Smooth muscle cell (in vitro differentiated cells): ENCODE measurements at regions not wholly inside any gene's neighbourhood (a gene's known extent, or its start where the extent isn't known, plus 50 kb on each side); places are given as distances from the start of the nearest gene placed in this dataset.

Source experiments
- DNase-seq: peaks from one replicate; lab custom pipeline; 2025; ENCODE audit not compliant: unreplicated experiment; lab: John Stamatoyannopoulos, UW
- H2AFZ ChIP-seq: fragments of 200-600 bp; sonication (generic); 2 replicates; pipeline ENCODE4 v1.6.0; 2016; ENCODE audit warnings: antibody characterized with exemption, low read depth, mild to moderate bottlenecking
- H3F3A ChIP-seq: fragments of 200-600 bp; sonication (generic); 2 replicates; pipeline ENCODE4 v1.6.0; 2017; ENCODE audit warnings: antibody characterized with exemption, low read depth
- H3K27ac ChIP-seq: fragments of 200-600 bp; sonication (generic); 2 replicates; pipeline ENCODE4 v1.5.1; 2016; ENCODE audit warnings: low read depth, mild to moderate bottlenecking
- H3K27me3 ChIP-seq: fragments of 200-600 bp; sonication (generic); 2 replicates; pipeline ENCODE4 v1.6.1; 2016; ENCODE audit warnings: low read depth, mild to moderate bottlenecking
- H3K36me3 ChIP-seq: fragments of 200-600 bp; sonication (generic); 2 replicates; pipeline ENCODE4 v1.5.1; 2016; ENCODE audit warnings: low read depth
- H3K4me1 ChIP-seq: fragments of 200-600 bp; sonication (generic); 2 replicates; pipeline ENCODE4 v1.5.1; 2016; ENCODE audit warnings: low read depth
- H3K4me2 ChIP-seq: fragments of 200-600 bp; sonication (generic); 2 replicates; pipeline ENCODE4 v1.6.0; 2016; ENCODE audit warnings: mild to moderate bottlenecking
- H3K4me3 ChIP-seq: fragments of 200-600 bp; sonication (generic); 2 replicates; pipeline ENCODE4 v1.5.1; 2016; ENCODE audit warnings: mild to moderate bottlenecking
- H3K79me2 ChIP-seq: fragments of 200-600 bp; sonication (generic); 2 replicates; pipeline ENCODE4 v1.6.0; 2016; ENCODE audit warnings: low read depth, mild to moderate bottlenecking
- H3K9ac ChIP-seq: fragments of 200-600 bp; sonication (generic); 2 replicates; pipeline ENCODE4 v1.6.0; 2016; ENCODE audit warnings: low read depth
- H3K9me3 ChIP-seq: fragments of 200-600 bp; sonication (generic); replicated peaks from 2 replicates; pipeline ENCODE4 v1.5.1; 2016; ENCODE audit warnings: low read depth
- H4K20me1 ChIP-seq: fragments of 200-600 bp; sonication (generic); 2 replicates; pipeline ENCODE4 v1.6.0; 2016; ENCODE audit warnings: low read depth
- WGBS: methylation state at CpG from one replicate; pipeline ENCODE4 v1.1.7; 2016; ENCODE audit warnings: low lambda C conversion rate; 5-methylcytosine and 5-hydroxymethylcytosine counted together
- TF ChIP-seq, protein P1 (sequence below): fragments of 200-600 bp; sonication (generic); IDR thresholded peaks from 2 replicates; pipeline ENCODE4 v1.5.1; 2017; ENCODE audit warnings: borderline replicate concordance, mild to moderate bottlenecking, antibody characterized with exemption; ENCODE audit not compliant: insufficient read depth, poor library complexity, severe bottlenecking

DNA sequence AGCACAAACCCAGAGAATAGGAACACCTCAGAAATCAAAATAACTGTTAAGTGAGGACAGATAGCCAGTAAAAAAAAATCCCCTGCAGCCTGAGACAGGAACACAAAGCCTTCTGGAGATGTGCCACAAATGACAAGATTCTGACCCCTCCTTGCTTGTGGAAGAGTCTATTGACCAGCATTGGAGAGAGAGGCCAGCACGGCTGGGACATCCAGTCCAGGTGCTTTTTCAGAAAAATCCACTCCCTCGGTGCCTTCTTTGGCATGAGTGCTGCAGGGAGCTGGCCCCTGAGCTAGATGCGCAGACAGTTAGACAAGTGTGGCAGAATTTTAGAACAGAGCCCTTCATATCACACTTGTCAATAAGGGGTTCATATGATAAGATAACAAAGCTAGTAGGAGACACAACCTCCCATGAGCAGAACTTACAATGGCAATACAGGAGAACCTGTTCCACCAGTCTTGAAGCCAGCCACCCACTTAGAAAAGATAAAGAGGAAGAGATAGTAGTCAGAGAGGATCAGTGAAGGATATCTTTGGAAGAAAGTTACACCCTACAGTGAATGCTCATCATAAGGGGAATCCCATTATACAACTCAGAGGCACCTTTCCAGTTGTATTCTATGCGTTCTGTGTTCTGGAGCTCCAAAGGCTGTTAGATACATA lies 298.4 kb downstream of the TLE1 start:
- TF ChIP-seq, protein P1, sequence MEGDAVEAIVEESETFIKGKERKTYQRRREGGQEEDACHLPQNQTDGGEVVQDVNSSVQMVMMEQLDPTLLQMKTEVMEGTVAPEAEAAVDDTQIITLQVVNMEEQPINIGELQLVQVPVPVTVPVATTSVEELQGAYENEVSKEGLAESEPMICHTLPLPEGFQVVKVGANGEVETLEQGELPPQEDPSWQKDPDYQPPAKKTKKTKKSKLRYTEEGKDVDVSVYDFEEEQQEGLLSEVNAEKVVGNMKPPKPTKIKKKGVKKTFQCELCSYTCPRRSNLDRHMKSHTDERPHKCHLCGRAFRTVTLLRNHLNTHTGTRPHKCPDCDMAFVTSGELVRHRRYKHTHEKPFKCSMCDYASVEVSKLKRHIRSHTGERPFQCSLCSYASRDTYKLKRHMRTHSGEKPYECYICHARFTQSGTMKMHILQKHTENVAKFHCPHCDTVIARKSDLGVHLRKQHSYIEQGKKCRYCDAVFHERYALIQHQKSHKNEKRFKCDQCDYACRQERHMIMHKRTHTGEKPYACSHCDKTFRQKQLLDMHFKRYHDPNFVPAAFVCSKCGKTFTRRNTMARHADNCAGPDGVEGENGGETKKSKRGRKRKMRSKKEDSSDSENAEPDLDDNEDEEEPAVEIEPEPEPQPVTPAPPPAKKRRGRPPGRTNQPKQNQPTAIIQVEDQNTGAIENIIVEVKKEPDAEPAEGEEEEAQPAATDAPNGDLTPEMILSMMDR, result no peak
- Histone ChIP-seq H2AFZ (no peak overlapping the region), H3K36me3 (no peaks in the 10 kb centered on the region), H3K9me3 (no peaks in the 10 kb centered on the region), H3F3A (no peaks in the 10 kb centered on the region), H3K4me1 (peaks cover 2% of the 10 kb centered on the region), H3K27me3 (no peaks in the 10 kb centered on the region), H4K20me1 (no peaks in the 10 kb centered on the region), H3K4me2 (no peak overlapping the region), H3K9ac (no peak overlapping the region), H3K79me2 (no peaks in the 10 kb centered on the region), H3K4me3 (no peak overlapping the region), H3K27ac (peak overlapping the region; percentile 95)
- no peak for DNase-seq
- 79% methylated on average over 4 of the region's 4 CpGs for WGBS

DNA sequence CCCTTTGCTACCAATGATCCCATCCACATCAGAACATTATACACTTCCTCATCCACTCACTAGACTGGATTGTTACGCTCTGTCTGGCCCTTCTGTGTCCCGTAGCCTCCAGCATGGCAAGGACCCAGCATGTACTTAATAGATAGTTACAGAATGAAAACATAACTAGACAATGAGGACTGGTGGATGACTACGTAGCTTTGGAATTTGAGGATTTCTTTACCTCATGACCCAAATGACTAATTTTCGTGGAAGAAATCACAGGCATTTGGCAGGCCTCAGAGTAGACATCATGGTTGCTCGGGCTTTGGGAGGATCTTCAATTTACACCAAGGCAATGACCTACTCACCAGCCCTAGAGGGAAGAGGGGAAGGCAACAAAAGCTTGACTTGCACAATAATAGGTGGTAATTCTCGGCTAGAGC lies 299.8 kb downstream of the TLE1 start:
- H3K4me2 ChIP-seq, result peak overlapping the region; percentile 72

DNA sequence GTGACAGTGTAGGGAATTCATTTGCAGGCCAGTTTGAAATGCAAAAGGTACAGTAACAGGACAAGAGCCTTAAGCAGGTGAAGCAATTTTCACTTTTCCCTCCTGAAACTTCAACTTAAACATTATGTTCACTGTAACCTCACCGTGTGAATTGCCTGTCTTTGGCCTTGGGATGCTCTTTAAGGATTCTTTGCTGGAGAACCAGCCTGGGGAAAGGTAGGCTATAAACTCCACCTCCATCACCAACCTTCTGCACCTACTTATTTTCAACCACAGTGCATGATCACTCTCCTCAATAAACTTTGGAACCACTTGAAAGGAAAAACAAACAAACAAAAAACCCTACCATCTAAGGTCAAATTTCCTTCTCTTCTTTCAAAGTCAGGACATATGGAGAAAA lies 300.5 kb downstream of the TLE1 start:
- Histone ChIP-seq H3K4me2 (peak overlapping the region; percentile 72), H3K9me3 (no peaks in the 10 kb centered on the region), H3K27ac (peak overlapping the region; percentile 95), H3K9ac (peak overlapping the region; percentile 75), H3K4me3 (no peak overlapping the region), H3K27me3 (no peaks in the 10 kb centered on the region), H2AFZ (peak overlapping the region; percentile 51), H3K36me3 (no peaks in the 10 kb centered on the region), H3F3A (no peaks in the 10 kb centered on the region), H3K4me1 (no peaks in the 10 kb centered on the region), H3K79me2 (no peaks in the 10 kb centered on the region), H4K20me1 (no peaks in the 10 kb centered on the region)
- TF ChIP-seq, protein P1, result no peak
- 72% methylated on average over 1 of the region's 1 CpG for WGBS
- no peak for DNase-seq

More for the DNA sequence above, 299.8 kb downstream of the TLE1 start:
- no peaks in the 10 kb centered on the region for H4K20me1 ChIP-seq
- TF ChIP-seq, protein P1, result no peak
- H3K9me3 ChIP-seq, result no peaks in the 10 kb centered on the region
- H3K4me1 ChIP-seq, result no peaks in the 10 kb centered on the region
- no peaks in the 10 kb centered on the region for H3K79me2 ChIP-seq
- peak overlapping the region; percentile 51 for H2AFZ ChIP-seq
- H3K27me3 ChIP-seq, result no peaks in the 10 kb centered on the region
- H3K36me3 ChIP-seq, result no peaks in the 10 kb centered on the region
- H3K27ac ChIP-seq, result peak overlapping the region; percentile 95
- no peaks in the 10 kb centered on the region for H3F3A ChIP-seq
- peak overlapping the region; percentile 75 for H3K9ac ChIP-seq
- 47% methylated on average over 6 of the region's 6 CpGs for WGBS
- DNase-seq, result no peak
- no peak overlapping the region for H3K4me3 ChIP-seq
